GM04504 (cell line): ENCODE measurements at regions not wholly inside any gene's neighbourhood (a gene's known extent, or its start where the extent isn't known, plus 50 kb on each side); places are given as distances from the start of the nearest gene placed in this dataset.

ENCODE experiments used
- DNase-seq: peaks from one replicate; pipeline ENCODE4 v3.0.0-alpha.2; 2012; ENCODE audit warnings: low read depth

DNA sequence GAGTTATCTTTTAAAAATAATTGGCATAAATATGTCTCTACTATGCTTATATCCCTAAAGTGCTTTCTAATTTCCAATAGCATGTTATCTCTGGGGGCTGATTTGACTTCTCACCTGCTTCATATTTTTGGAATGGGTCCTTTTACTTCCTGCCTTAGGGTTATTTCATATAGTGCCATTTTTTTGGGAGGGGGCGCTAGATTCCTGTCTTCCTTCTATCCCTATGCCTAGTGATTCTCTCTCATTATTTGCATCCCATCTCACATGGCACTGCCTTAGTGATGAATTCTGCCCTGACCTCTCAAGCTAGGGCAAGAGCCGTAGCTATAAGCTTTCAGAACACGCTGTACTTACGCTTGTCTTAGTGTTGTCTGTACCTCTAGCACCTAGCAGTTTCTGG, 150.3 kb upstream of the SLITRK3 start:
- DNase-seq: no peak

DNA sequence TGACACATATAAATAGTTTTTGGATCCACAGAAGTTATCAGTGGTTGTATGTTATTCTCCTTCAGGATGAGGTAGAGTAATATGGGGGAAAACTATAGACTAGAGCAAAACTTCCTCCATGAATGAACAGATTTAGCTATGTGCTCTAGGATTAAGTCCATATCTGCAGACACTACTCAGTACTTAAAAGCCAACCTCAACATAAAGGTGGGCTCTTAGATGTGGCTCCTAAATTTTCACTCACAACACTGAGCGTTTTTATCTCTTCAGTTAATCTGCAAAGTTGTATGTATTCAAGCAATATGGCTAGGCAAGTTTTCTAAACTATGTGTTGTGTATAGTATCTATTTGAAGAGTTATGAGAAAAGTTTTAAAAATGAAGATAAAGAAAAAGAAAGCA, 147.0 kb upstream of the SLITRK3 start:
- DNase-seq: no peak

DNA sequence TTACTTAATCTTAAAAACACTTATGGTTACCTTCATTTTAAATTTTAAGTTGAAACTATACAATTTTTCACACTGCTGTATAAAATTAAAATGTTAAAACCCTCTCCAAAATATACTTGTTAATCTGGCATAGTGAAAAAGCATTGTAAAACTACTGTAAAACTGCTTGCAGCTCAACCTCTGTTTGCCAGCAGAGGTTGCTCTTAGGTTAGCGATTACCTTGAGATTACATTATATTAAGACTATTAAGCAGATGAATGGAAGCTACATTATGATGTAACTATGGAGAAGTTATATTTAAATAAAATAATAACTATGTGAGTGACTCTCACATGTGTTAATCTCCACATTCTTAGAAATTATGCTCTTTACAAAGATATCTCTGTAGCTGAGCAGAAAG, 143.6 kb upstream of the SLITRK3 start:
- DNase-seq: no peak

DNA sequence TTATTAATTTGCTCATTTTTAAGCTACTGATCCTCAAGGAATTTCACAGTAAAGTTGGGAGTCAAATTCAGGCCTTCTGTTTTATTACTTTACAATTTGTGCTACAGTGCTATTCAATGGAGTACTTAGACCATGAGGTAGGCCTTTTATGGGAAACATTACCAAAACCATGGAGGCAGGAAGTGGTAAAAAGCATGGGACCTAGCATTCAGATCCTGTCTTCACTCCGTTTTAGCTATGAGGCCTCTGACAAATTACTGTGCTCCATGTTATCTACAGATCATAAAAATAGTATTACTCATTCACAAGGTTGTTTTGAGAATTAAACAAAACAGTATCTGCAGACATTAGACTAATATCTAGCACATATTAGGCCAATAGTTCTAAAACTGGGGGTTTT, 140.6 kb upstream of the SLITRK3 start:
- no peak for DNase-seq
